HTR-8/SVneo (cell line): ENCODE measurements at regions not wholly inside any gene's neighbourhood (a gene's known extent, or its start where the extent isn't known, plus 50 kb on each side); places are given as distances from the start of the nearest gene placed in this dataset.
A peak's percentile ranks its signal among the peaks of the same experiment; 100 is the strongest.

Experiments
- DNase-seq: peaks from one replicate; pipeline ENCODE4 v3.0.0; 2011; ENCODE audit warnings: low spot score, mixed read lengths; ENCODE audit not compliant: insufficient read length
- FAIRE-seq: peaks from 2 replicates; lab custom pipeline; 2011; peaks lifted over from hg19 to GRCh38; lab: Jason Lieb, UNC

- FAIRE-seq: no peak
- DNase-seq: no peak
Measured at GRCh38 chr9:80163889-80164288, 592.1 kb downstream of the TLE4 start.

GRCh38 chr9:80158554-80159170, 586.9 kb downstream of the TLE4 start:
- FAIRE-seq (no peak), DNase-seq (no peak)

GRCh38 chr9:80158131-80158530, 586.4 kb downstream of the TLE4 start:
- no peak for FAIRE-seq
- no peak for DNase-seq

- FAIRE-seq (no peak), DNase-seq (no peak)
Measured at GRCh38 chr9:80157561-80157983, 585.8 kb downstream of the TLE4 start.

GRCh38 chr9:80156756-80157472, 585.1 kb downstream of the TLE4 start:
- FAIRE-seq (no peak), DNase-seq (no peak)

- FAIRE-seq (no peak), DNase-seq (no peak)
Measured at GRCh38 chr9:80156262-80156661, 584.5 kb downstream of the TLE4 start.

GRCh38 chr9:80147866-80148265, 576.1 kb downstream of the TLE4 start:
- DNase-seq (no peak), FAIRE-seq (no peak)

GRCh38 chr9:80146466-80146865, 574.7 kb downstream of the TLE4 start:
- FAIRE-seq (no peak), DNase-seq (peak; percentile 1)

- DNase-seq (no peak), FAIRE-seq (no peak)
Measured at GRCh38 chr9:80144856-80145255, 573.1 kb downstream of the TLE4 start.

GRCh38 chr9:80144406-80144805, 572.6 kb downstream of the TLE4 start:
- DNase-seq: no peak
- FAIRE-seq: no peak

- DNase-seq (no peak), FAIRE-seq (no peak)
Measured at GRCh38 chr9:80143899-80144298, 572.1 kb downstream of the TLE4 start.

GRCh38 chr9:80134487-80134886, 562.7 kb downstream of the TLE4 start:
- FAIRE-seq (no peak), DNase-seq (no peak)

- FAIRE-seq: no peak
Measured at GRCh38 chr9:80131627-80132026, 559.9 kb downstream of the TLE4 start.

GRCh38 chr9:80127920-80128319, 556.2 kb downstream of the TLE4 start:
- no peak for DNase-seq

More at GRCh38 chr9:80131627-80132026, 559.9 kb downstream of the TLE4 start:
- DNase-seq: no peak

GRCh38 chr9:80125731-80126264, 554.0 kb downstream of the TLE4 start:
- no peak for FAIRE-seq
- DNase-seq: no peak

More at GRCh38 chr9:80127920-80128319, 556.2 kb downstream of the TLE4 start:
- FAIRE-seq: no peak

GRCh38 chr9:80117031-80117430, 545.3 kb downstream of the TLE4 start:
- FAIRE-seq (no peak), DNase-seq (no peak)

- no peak for DNase-seq
- FAIRE-seq: no peak
Measured at GRCh38 chr9:80114241-80114640, 542.5 kb downstream of the TLE4 start.

- no peak for FAIRE-seq
Measured at GRCh38 chr9:80107931-80108660, 536.3 kb downstream of the TLE4 start.

GRCh38 chr9:80097476-80097875, 525.7 kb downstream of the TLE4 start:
- DNase-seq (no peak), FAIRE-seq (no peak)

More at GRCh38 chr9:80107931-80108660, 536.3 kb downstream of the TLE4 start:
- no peak for DNase-seq

GRCh38 chr9:80094176-80094771, 522.5 kb downstream of the TLE4 start:
- DNase-seq (no peak), FAIRE-seq (no peak)
